PFSK-1 (cell line): ENCODE measurements at regions not wholly inside any gene's neighbourhood (a gene's known extent, or its start where the extent isn't known, plus 50 kb on each side); places are given as distances from the start of the nearest gene placed in this dataset.

Experiments
- FOXP2 ChIP-seq: optimal IDR thresholded peaks from 2 replicates; pipeline ENCODE3; 2011; ENCODE audit warnings: borderline replicate concordance, control low read depth, inconsistent platforms; ENCODE audit not compliant: insufficient read depth; ENCODE audit errors: extremely low read length, extremely low read depth
- POLR2AphosphoS5 ChIP-seq: IDR thresholded peaks from 2 replicates; pipeline ENCODE4 v1.6.1; 2012; ENCODE audit warnings: low read depth, mild to moderate bottlenecking, control low read depth, low read length, moderate library complexity
- REST ChIP-seq, 2 experiments: IDR thresholded peaks; 2 replicates each; pipeline versions ENCODE4 v1.6.1 to v1.8.0; 2011 to 2012; ENCODE audit warnings: low read depth in 2 of 2, low read length in 2 of 2, control low read depth in 1 of 2, inconsistent platforms in 1 of 2, mild to moderate bottlenecking in 1 of 2, moderate library complexity in 1 of 2; ENCODE audit not compliant: insufficient read depth in 1 of 2
- SIN3A ChIP-seq: IDR thresholded peaks from 2 replicates; pipeline ENCODE4 v1.6.1; 2012; ENCODE audit warnings: mild to moderate bottlenecking, low read length, moderate library complexity, borderline replicate concordance; ENCODE audit not compliant: insufficient read depth
- TAF1 ChIP-seq: IDR thresholded peaks from 2 replicates; pipeline ENCODE4 v1.6.1; 2012; ENCODE audit warnings: low read length, control low read depth, borderline replicate concordance; ENCODE audit not compliant: insufficient read depth

DNA sequence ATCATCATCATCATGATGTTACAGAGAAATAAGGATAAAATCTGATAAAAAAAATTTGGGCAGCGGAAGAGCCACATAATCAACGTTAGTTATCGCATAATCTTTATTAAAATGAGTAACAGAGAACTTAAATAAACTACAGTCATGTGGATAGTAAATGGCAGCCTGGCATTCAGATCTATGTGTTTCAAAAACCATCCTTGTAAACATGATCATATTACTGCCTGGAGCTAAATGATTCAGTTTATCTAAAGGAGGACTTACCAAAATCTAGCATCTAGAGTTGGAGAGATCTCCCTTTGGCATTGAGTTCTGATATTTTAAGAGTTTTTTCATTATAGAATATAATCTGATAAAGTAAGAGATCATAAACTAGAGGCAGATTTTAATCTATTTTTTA lies 200.1 kb upstream of the MGAT4C start:
- no peak for TF ChIP-seq REST (IDR thresholded peaks at IDR 0.05; ENCODE audit: insufficient read depth in 1 of 2, low read depth in 2 of 2, low read length in 2 of 2)
- no peak for TF ChIP-seq POLR2AphosphoS5
- no peak for TF ChIP-seq FOXP2

DNA sequence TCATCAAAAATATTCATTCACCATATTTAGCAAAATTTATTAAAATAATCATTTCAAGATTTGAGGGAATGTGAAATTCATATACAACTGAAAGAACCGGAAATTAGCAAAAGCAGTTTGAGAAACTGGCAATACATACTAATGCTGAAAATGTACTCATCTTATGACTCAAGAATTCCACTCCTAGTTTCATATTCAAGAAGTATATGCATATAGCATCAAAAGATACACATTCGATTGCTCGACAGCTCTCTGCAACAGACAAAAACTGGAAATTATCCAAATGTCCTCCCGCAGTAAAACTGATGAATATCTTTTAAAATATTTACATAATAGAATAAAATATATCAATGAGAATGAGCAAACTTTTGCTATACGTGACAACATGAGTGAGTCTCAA lies 189.2 kb upstream of the MGAT4C start:
- TF ChIP-seq FOXP2 (no peak), TAF1 (no peak), REST (IDR thresholded peaks at IDR 0.05; ENCODE audit: insufficient read depth in 1 of 2, low read depth in 2 of 2, low read length in 2 of 2) (no peak), SIN3A (no peak), POLR2AphosphoS5 (no peak)

- no peak for TF ChIP-seq POLR2AphosphoS5
- TF ChIP-seq TAF1, result no peak
- TF ChIP-seq REST (IDR thresholded peaks at IDR 0.05; ENCODE audit: insufficient read depth in 1 of 2, low read depth in 2 of 2, low read length in 2 of 2), result no peak
- TF ChIP-seq FOXP2, result no peak
- no peak for TF ChIP-seq SIN3A
These were observed 178.9 kb upstream of the MGAT4C start for GRCh38 chr12:86435053-86435452.

DNA sequence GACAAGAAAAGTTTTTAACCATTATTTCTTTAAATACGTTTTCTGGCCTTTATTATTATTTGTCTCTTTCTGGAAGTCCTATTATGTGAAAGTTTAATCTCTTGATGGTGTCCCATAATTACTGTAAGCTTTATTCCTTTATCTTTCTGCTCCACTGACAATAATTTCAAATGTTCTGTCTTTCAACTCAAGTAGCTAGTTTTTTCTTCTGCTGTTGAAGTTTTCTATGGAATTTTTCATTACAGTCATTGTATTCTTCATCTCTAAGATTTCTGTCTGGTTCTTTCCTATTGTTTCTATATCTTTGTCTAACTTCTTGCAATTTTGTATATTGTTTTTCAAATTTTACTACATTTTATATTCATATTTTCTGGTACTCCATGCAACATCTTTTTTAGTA lies 173.6 kb upstream of the MGAT4C start:
- TF ChIP-seq REST (IDR thresholded peaks at IDR 0.05; ENCODE audit: insufficient read depth in 1 of 2, low read depth in 2 of 2, low read length in 2 of 2), result no peak
- TF ChIP-seq FOXP2, result no peak
- no peak for TF ChIP-seq SIN3A
- TF ChIP-seq TAF1, result no peak
- TF ChIP-seq POLR2AphosphoS5, result no peak

DNA sequence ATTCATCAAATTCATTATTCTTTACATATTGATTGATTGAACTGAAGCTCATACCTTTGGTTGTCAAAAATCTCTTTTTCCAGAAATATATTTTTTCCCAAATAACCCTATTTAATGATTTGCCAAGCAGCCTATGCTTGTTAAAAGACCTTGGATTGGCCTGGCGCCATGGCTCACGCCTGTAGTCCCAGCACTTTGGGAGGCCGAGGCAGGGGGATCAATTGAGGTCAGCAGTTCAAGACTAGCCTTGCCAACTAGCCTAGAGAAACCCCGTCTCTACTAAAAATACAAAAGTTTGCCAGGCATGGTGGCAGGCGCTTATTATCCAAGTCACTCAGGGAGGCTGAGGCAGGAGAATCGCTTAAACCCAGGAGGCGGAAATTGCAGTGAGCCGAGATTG lies 165.1 kb upstream of the MGAT4C start:
- TF ChIP-seq POLR2AphosphoS5, result no peak
- TF ChIP-seq SIN3A, result no peak
- no peak for TF ChIP-seq REST (IDR thresholded peaks at IDR 0.05; ENCODE audit: insufficient read depth in 1 of 2, low read depth in 2 of 2, low read length in 2 of 2)
- no peak for TF ChIP-seq FOXP2
